NCI-H128 (cell line): ENCODE measurements at regions not wholly inside any gene's neighbourhood (a gene's known extent, or its start where the extent isn't known, plus 50 kb on each side); places are given as distances from the start of the nearest gene placed in this dataset.

ENCODE experiments used
- DNase-seq: peaks from one replicate; lab custom pipeline; 2025; ENCODE audit not compliant: unreplicated experiment; lab: John Stamatoyannopoulos, UW

DNA sequence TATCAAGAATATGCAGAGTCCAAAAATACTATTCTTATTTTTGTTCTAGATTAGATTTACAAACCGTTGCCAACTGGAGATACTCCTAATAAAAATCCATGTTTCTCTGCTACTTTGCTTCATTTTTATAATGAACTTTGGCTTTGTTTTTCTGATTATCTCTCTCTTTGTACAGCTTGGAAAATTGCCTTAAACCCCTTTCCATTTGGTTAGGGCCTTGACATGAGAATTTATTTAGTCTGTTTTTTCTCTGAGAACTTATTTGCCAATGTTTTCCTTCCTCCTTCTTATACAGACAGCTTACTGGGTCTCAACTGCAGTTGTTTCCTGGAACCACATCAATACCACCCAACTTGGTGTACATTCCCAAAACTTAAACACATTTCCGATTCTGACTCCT, 555.4 kb downstream of the SLITRK6 start:
- DNase-seq, result no peak

DNA sequence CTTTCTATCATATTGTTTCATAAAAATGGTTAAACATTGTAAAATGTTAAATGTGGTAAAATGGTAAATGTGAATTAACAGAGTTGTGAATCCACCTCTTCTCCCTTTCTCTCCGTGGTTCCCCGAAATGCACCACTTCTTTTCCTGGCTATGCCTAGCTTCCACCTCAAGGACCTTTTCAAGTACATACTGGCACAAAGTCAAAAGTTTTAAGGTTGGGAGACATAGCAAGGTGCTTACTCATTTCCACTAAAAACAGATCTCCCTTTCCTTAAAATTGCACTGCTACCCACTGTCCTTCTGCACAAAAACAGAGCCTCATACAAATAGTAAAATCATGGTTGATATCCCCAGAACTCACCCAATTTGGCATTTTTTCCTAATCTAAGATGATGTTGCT, 558.2 kb downstream of the SLITRK6 start:
- DNase-seq, result no peak

DNA sequence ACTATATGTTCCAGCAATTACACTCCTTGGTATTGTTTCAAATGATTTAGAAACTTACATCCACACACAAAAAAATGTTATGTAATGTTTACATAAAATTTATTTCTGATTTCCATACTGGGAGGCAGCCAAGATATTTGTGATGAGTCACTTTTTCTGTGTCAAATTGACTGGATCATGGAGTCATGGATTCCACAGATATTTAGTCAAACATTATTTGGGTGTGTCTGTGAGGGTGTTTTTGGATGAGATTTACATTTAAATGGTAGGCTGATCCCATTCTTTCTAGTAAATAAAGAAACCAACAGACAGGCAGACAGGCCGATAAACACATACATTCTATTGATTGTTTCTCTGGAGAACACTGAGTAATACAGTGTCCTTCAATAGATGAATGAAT, 562.8 kb downstream of the SLITRK6 start:
- DNase-seq, result no peak

DNA sequence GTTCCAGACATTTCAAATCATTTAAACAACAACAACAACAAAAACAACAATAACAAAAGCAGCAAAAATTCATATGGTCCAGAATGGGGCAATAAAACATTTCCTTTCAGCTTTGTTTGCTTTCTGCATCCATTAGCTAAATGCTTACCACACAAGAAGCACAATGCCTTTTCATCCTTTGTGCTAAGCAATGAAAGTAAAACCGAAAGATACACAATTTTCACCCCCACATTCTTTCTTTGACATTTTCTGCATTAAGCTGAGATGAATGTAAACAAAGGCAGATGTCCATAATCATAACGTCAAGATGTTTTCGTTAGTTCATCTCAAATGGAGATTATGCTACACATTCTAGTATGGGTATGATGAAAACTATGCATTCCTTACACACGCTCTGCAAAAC, 568.5 kb downstream of the SLITRK6 start:
- no peak for DNase-seq

DNA sequence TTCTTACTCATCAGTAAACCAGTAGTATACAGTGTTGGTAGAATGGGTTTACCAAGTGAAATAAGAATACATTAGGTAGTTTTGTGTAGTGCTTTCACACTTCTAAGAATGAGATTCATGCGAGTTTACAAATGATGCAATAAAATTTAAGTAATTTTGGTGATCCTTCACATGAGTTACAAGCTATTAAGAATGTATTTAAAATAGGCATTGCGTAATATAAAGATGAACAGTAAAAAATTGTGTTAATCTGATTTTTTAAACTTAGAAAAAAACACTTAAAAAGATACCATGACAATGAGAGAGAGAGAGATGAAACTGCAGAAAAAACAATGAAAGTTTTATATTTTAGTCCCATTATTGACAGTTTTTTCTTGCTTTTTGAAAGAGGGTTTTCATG, 570.5 kb downstream of the SLITRK6 start:
- DNase-seq, result no peak

GRCh38 chr13:85223883-85224656, 575.1 kb downstream of the SLITRK6 start:
- no peak for DNase-seq

DNA sequence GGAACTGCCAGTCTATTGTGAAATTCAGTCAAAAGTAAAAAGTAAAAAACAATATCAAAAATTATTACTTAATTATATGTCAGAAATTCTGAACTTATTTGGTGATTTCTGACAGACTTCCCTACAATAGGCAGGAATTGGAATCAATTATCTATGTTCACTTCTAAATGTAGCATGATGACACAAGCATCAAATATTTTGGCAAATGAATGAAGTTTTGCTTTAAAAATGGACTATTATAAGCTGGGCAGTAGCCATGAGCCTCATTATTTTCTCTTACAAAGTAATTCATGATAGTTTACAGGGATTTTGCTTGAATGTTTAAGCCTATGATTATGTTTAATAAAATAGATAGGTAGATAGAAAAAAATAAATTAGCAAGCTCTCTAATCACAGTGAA, 582.6 kb downstream of the SLITRK6 start:
- no peak for DNase-seq

DNA sequence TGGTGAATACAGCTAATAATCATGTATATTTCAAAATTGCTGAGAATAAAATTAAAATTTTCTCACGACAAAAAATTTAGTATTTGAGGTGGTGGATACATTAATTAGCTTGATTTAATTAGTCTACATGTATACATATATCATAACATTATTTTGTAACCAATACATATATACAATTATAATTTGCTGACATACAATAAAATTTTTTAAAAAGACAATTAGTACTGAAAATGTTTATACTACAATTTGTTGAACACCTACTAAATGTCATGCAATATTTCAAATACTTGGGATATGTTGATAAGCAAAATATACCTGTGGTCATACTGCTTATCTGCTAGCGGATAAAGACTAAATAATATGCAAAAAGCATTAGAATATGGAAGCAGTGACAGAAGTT, 586.5 kb downstream of the SLITRK6 start:
- no peak for DNase-seq

- no peak for DNase-seq
Observed at GRCh38 chr13:85204668-85205344, 594.4 kb downstream of the SLITRK6 start.

DNA sequence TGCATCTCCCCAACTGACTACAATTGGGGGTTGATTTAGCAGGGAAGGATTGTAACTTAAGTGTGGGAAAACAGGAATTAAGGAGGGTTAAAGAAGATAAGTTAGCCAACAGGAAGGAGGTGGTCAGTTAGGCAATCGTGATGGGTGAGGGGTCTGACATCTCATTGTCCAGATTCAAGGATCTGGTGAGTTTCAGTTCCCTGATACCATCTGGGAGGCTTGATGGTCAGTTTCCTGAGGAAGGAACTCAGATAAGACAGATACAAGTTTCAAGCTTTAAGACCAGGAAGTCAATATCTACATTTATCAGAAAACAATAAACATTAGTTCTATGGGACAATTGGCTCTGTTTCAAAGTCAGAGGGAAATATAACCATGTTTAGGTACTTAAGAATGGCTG, 601.8 kb downstream of the SLITRK6 start:
- no peak for DNase-seq

DNA sequence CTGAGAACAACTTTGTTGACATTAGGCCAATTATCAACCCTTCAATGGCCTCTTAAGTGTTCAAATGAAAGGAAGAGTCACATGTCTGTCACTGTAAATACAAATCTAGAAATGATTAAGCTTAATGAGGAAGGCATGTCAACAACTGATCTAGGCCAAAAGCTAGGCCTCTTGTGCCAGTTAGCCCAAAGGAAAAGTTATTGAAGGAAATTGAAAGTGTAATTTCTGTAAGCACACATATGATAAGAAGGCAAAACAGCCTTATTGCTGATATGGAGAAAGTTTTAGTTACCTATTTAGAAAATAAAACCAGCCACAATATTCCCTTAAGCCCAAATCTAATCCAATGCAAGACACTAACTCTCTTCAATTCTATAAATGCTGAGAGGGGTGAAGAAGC, 604.7 kb downstream of the SLITRK6 start:
- no peak for DNase-seq

GRCh38 chr13:85191996-85192718, 607.1 kb downstream of the SLITRK6 start:
- no peak for DNase-seq

DNA sequence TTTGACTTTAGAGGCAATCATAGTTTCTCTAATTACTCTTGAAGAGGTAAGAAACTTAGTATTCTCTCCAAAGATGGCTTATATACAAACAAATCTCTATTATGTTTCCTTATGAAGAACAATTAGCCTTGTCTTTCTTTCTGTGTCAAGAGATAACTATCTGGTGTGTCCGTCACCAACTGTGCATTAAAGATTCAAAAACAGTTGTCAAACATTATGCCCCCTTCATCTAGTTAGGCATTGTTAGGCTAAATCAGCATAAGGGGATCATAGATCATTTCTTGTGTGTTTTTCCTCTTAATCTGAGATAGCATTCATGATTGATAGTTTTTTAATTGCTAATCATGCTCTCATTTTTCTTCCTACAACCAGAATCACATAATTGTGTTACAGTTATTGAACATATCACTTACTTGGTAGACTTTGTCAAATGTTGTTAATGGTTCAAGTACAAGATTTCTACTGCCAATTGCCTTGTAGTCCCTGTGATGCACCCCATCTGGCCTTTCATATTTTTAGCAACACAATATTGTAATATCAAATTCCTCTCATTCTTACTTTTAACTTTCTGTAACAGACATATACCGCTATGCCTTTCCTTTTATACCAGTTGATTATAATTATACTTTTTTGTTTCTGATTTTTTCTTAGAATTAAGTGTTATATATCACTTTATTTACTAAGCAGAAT, 612.7 kb downstream of the SLITRK6 start:
- no peak for DNase-seq

DNA sequence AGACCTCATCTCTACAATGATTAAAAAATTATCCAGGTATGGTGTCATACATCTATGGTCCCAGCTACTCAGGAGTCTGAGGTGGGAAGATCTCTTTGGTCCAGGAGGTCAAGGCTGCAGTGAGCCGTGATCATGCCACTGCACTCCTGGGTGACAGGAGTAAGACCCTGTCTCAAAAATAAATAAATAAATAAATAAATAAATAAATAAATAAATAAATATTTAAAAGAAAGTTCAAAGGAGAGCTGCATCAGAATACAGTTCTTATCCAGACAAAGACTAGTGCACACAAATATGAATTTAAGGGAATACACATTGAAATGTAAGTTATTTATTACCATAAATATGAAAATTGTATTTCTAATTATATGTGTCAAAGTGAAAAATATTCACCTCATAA, 624.9 kb downstream of the SLITRK6 start:
- DNase-seq, result no peak

GRCh38 chr13:85170372-85170771, 628.8 kb downstream of the SLITRK6 start:
- DNase-seq, result no peak

DNA sequence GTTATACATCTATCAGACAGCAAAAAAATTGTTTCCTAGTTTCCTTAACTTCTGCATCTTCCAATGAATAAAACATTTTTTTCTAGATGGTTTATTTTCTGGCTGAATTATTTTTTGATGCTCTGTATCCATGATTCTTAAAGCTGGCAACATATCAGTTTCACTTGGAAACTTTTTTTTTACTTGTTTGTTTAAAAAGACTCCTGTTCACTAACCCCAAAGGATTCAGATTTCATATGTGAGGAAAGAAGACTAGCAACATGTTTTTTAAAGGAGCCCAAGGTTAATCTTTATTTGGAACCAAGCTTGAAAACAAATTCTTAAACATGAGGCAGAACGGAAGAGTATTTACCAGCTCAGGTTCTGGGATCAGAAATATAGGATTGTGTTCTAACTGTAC, 632.3 kb downstream of the SLITRK6 start:
- no peak for DNase-seq

DNA sequence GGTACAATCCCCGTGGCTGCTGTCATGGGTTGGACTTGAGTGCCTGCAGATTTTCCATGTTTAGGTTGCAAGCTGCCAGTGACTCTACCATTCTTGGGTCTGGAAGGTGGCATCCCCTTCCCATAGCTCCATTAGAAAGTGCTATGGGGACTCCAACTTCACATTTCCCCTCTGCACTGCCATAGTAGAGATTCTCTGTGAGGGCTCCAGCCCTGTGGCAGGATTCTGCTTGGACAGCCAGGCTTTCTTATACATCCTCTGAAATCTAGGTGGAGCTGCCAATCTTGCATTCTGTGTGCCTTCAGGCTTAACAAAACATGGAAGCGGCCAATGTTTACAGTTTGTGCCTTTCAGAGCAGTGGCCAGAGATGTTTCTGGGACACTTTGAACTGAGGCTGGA, 636.2 kb downstream of the SLITRK6 start:
- no peak for DNase-seq

DNA sequence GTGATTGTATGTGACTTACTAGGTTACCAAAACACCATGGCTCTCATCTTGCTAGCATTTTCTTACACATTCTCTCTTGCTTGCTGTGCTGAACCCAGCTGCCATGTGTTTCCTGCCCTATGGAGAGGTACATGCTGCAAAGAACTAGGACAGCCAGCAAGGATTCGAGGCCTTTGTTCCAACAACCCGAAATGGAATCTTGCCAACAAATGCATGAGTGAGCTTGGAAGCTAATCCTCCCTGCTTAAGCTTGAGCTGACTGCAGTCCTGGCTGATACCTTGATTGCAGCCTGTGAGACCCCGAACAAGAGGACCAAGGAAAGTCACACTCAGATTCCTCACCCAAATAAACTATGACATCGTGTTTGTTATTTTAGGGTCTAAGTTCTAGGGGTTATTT, 651.2 kb downstream of the SLITRK6 start:
- peak; percentile 86 for DNase-seq

GRCh38 chr13:85142351-85142927, 656.8 kb downstream of the SLITRK6 start:
- no peak for DNase-seq

DNA sequence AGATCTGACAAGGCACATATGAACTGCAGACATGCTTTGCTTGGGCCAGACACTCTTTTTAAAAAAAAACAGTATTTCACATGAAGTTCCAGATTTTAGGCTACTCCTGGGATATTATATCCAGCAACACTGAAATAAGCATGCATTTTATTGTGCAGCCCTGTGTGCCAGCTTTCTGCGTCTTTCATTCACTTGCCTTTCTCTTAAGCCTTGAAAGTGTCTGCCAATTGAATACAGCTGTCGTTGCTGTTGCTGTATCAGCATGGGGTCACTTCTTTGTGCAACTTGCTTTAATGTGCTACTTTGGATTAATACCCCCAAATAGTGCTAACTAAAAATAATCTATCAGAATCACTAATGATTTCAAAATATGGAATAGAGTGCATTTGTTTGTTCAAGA, 657.8 kb downstream of the SLITRK6 start:
- no peak for DNase-seq

DNA sequence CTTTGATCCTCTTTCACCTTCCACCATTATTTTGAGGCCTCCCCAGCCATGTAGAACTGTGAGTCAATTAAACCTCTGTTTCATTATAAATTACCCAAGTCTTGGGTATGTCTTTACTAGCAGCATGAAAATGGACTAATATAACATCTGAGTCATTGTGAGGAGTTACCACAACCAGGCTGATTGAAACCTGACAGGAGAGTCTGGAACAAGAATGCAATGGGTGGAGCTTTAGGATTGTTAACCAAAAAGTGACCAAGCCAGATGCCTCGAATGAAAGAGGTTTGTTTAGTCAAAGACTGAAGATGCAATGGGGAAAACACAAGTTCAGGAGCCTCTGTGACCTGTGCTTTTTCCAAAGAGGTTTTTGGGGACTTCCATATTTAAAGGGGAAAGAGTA, 659.0 kb downstream of the SLITRK6 start:
- no peak for DNase-seq
